GM23248 (cell line): ENCODE measurements at regions not wholly inside any gene's neighbourhood (a gene's known extent, or its start where the extent isn't known, plus 50 kb on each side); places are given as distances from the start of the nearest gene placed in this dataset.

Source experiments
- EZH2 ChIP-seq: fragments of 200-600 bp; sonication (generic); IDR thresholded peaks from 2 replicates; pipeline ENCODE4 v1.6.1; 2018; ENCODE audit warnings: antibody characterized with exemption, mild to moderate bottlenecking; ENCODE audit not compliant: insufficient read depth, poor library complexity, severe bottlenecking
- EZH2phosphoT487 ChIP-seq: fragments of 200-600 bp; sonication (generic); IDR thresholded peaks from 2 replicates; pipeline ENCODE4 v1.6.1; 2018; ENCODE audit warnings: antibody characterized with exemption, moderate library complexity, mild to moderate bottlenecking, low read depth; ENCODE audit not compliant: insufficient read depth

DNA sequence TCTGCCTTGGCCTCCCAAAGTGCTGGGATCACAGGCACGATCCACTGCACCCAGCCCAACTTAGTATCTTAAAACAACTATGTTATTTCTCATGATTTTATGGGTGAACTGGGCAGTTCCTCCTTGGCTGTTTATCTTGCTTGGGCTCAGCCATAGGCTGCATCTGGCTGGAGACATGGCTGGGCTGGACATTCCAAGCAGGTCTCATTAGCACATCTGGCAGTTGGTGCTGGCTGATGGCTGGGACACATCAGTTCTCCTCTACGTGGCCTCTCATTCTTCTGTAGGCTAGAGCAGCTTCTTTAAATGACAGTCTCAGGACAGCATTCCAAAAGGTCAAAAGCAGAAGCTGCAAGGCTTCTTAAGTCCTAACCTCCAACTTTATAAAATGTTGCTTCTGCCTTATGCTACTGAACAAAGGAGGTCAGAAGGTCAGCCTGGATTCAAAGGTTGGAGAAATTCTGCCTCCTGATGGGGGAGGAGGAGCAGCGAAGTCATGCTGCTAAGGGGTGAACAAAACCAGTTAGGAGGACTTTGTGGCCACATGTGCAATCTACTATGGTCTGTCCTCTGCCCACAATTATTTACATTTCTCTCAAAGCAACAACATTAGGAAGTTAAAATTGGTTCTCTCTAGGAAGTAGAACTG is 144.0 kb downstream of the AQP9 start:
- TF ChIP-seq EZH2 (no peak), EZH2phosphoT487 (no peak)
